HCT116 (cell line): ENCODE measurements at regions not wholly inside any gene's neighbourhood (a gene's known extent, or its start where the extent isn't known, plus 50 kb on each side); places are given as distances from the start of the nearest gene placed in this dataset.

Experiments
- ATAC-seq: fragments of 200-7000 bp; cut with Tn5 transposase; 2 replicates; pipeline ENCODE4 v1.9.1; 2020; ENCODE audit warnings: mild to moderate bottlenecking, moderate library complexity
- BruUV-seq: library from RNA; stranded (reverse); fragments of 400-500 nt; replicated peaks from 2 replicates; lab custom pipeline; 2021; lab: Mats Ljungman, UMichigan
- CTCF ChIA-PET: fragments of 300-600 bp; sonication (Branson Sonifier 250); formaldehyde crosslinking; loops from one replicate; lab custom pipeline; 2021; ENCODE audit warnings: antibody characterized with exemption; lab: Charles Lee
- POLR2A ChIA-PET: fragments of 300-600, 350-600 bp; sonication (Branson Sonifier 250); formaldehyde crosslinking; loops from one replicate; lab custom pipeline; 2021; ENCODE audit warnings: antibody characterized with exemption; lab: Charles Lee
- RAD21 ChIA-PET, 2 experiments: fragments of 300-600 bp; sonication (Branson Sonifier 250); formaldehyde crosslinking; loops; one replicate each; lab custom pipeline; 2023; ENCODE audit warnings: low total read pairs in 2 of 2; ENCODE audit not compliant: uncharacterized antibody in 2 of 2, unreplicated experiment in 2 of 2, low non-redundant PET in 1 of 2; lab: Charles Lee
- DNase-seq: peaks from one replicate; pipeline ENCODE4 v3.0.0-alpha.2; 2010; ENCODE audit warnings: low read depth, low spot score
- H2AFZ ChIP-seq: fragments of 200-600 bp; shearing (Covaris generic), sonication (generic); 2 replicates; pipeline ENCODE4 v1.6.1; 2017; ENCODE audit warnings: low read depth, mixed run types, mixed read lengths, antibody characterized with exemption, low read length; ENCODE audit not compliant: poor library complexity, severe bottlenecking
- H3K27ac ChIP-seq: 2 replicates; pipeline ENCODE4 v1.5.1; 2012; ENCODE audit warnings: low read depth, low read length
- H3K27me3 ChIP-seq: fragments of 200-600 bp; sonication (generic); 2 replicates; pipeline ENCODE4 v1.6.1; 2016; ENCODE audit warnings: mixed run types, low read length, mixed read lengths; ENCODE audit not compliant: insufficient read depth
- H3K36me3 ChIP-seq, 2 experiments: fragments of 200-500 bp in 1 of 2; fragments of 200-600 bp in 1 of 2; sonication (Bioruptor generic) in 1 of 2; sonication (generic) in 1 of 2; 2 replicates each; pipeline versions ENCODE4 v1.5.1 to v1.6.1; 2014 to 2016; ENCODE audit warnings: low read length in 2 of 2, inconsistent platforms in 1 of 2, mixed read lengths in 1 of 2, mixed run types in 1 of 2; ENCODE audit not compliant: insufficient read depth in 2 of 2, control insufficient read depth in 1 of 2
- H3K4me1 ChIP-seq, 2 experiments: fragments of 200-600 bp in 1 of 2; sonication (generic) in 1 of 2; 2 replicates each; pipeline versions ENCODE4 v1.5.1 to v1.6.1; 2012 to 2017; ENCODE audit warnings: low read length in 2 of 2, inconsistent platforms in 1 of 2, mild to moderate bottlenecking in 1 of 2, mixed read lengths in 1 of 2, mixed run types in 1 of 2, moderate library complexity in 1 of 2; ENCODE audit not compliant: insufficient read depth in 2 of 2, control insufficient read depth in 1 of 2
- H3K4me2 ChIP-seq: fragments of 200-600 bp; sonication (generic); 2 replicates; pipeline ENCODE4 v1.6.1; 2017; ENCODE audit warnings: mixed run types, low read length, mixed read lengths
- H3K4me3 ChIP-seq, 2 experiments: fragments of 200-600 bp in 1 of 2; sonication (generic) in 1 of 2; replicated peaks in 1 of 2; 2 replicates each; pipeline ENCODE4 v1.5.1; 2011 to 2016; ENCODE audit warnings: low read length in 2 of 2, control low read depth in 1 of 2, low read depth in 1 of 2, mild to moderate bottlenecking in 1 of 2, mixed read lengths in 1 of 2, mixed run types in 1 of 2
- H3K79me2 ChIP-seq: fragments of 200-600 bp; sonication (generic); 2 replicates; pipeline ENCODE4 v1.6.1; 2017; ENCODE audit warnings: mild to moderate bottlenecking, mixed run types, low read length, moderate library complexity, mixed read lengths; ENCODE audit not compliant: insufficient read depth
- H3K9ac ChIP-seq: fragments of 200-600 bp; sonication (generic); 2 replicates; pipeline ENCODE4 v1.6.1; 2016; ENCODE audit warnings: low read length, mixed read lengths
- H3K9me2 ChIP-seq: fragments of 200-600 bp; sonication (generic), shearing (Covaris generic); 2 replicates; pipeline ENCODE4 v1.6.1; 2017; ENCODE audit warnings: mixed run types, mild to moderate bottlenecking, moderate library complexity; ENCODE audit not compliant: insufficient read depth
- H3K9me3 ChIP-seq, 2 experiments: fragments of 200-500 bp in 1 of 2; fragments of 200-600 bp in 1 of 2; sonication (Bioruptor generic) in 1 of 2; sonication (generic) in 1 of 2; 2 replicates each; pipeline ENCODE4 v1.6.1; 2014 to 2017; ENCODE audit warnings: low read length in 2 of 2, mixed read lengths in 2 of 2, inconsistent platforms in 1 of 2, low read depth in 1 of 2, mild to moderate bottlenecking in 1 of 2, mixed run types in 1 of 2, moderate library complexity in 1 of 2; ENCODE audit not compliant: control insufficient read depth in 1 of 2, insufficient read depth in 1 of 2
- H4K20me1 ChIP-seq: fragments of 200-600 bp; sonication (generic), shearing (Covaris generic); 2 replicates; pipeline ENCODE4 v1.6.1; 2017; ENCODE audit warnings: mixed run types, mild to moderate bottlenecking, moderate library complexity; ENCODE audit not compliant: insufficient read depth
- CEBPB ChIP-seq: IDR thresholded peaks from 2 replicates; pipeline ENCODE4 v1.6.1; 2012; ENCODE audit warnings: low read depth
- ELF1 ChIP-seq: IDR thresholded peaks from 2 replicates; pipeline ENCODE4 v1.6.1; 2012; ENCODE audit warnings: low read depth, borderline replicate concordance
- FOSL1 ChIP-seq: IDR thresholded peaks from 2 replicates; pipeline ENCODE4 v1.6.1; 2012; ENCODE audit warnings: low read depth
- JUND ChIP-seq: IDR thresholded peaks from 2 replicates; pipeline ENCODE4 v1.6.1; 2012
- MAX ChIP-seq: IDR thresholded peaks from 2 replicates; pipeline ENCODE4 v1.6.1; 2012
- YY1 ChIP-seq: IDR thresholded peaks from 2 replicates; pipeline ENCODE4 v1.6.1; 2011; ENCODE audit warnings: low read length, low read depth, moderate library complexity, mild to moderate bottlenecking; ENCODE audit not compliant: insufficient replicate concordance; ENCODE audit errors: extremely low read depth
- ZBTB33 ChIP-seq: IDR thresholded peaks from 2 replicates; pipeline ENCODE4 v1.6.1; 2011; ENCODE audit warnings: mild to moderate bottlenecking, low read length, moderate library complexity; ENCODE audit not compliant: insufficient replicate concordance; ENCODE audit errors: extremely low read depth
- ZFX ChIP-seq: fragments of 450-650 bp; IDR thresholded peaks from 2 replicates; pipeline ENCODE4 v1.6.1; 2017
- ZNF274 ChIP-seq: fragments of 200-500 bp; sonication (Bioruptor generic); IDR thresholded peaks from 2 replicates; pipeline ENCODE4 v1.6.1; 2014; ENCODE audit warnings: mild to moderate bottlenecking, low read depth, low read length, inconsistent platforms
- intact Hi-C: fragments of 100-400 bp; cut with micrococcal nuclease; formaldehyde crosslinking; loops from 2 replicates; pipeline ENCODE4 v1.10.0; 2022
- TF ChIP-seq, protein P1 (sequence below): IDR thresholded peaks from 2 replicates; pipeline ENCODE4 v1.6.1; 2012; ENCODE audit warnings: low read depth

GRCh38 chr5:116655431-116655830, 80.8 kb upstream of the SEMA6A start:
- no peaks in the 10 kb centered on the region for H3K79me2 ChIP-seq
- ChIA-PET CTCF (no interaction called here), RAD21 (no interaction called here), POLR2A (no interaction called here)
- TF ChIP-seq CEBPB, result no peak
- TF ChIP-seq YY1, result no peak
- TF ChIP-seq ZNF274, result no peak
- no peak for TF ChIP-seq ELF1
- TF ChIP-seq, protein P1, sequence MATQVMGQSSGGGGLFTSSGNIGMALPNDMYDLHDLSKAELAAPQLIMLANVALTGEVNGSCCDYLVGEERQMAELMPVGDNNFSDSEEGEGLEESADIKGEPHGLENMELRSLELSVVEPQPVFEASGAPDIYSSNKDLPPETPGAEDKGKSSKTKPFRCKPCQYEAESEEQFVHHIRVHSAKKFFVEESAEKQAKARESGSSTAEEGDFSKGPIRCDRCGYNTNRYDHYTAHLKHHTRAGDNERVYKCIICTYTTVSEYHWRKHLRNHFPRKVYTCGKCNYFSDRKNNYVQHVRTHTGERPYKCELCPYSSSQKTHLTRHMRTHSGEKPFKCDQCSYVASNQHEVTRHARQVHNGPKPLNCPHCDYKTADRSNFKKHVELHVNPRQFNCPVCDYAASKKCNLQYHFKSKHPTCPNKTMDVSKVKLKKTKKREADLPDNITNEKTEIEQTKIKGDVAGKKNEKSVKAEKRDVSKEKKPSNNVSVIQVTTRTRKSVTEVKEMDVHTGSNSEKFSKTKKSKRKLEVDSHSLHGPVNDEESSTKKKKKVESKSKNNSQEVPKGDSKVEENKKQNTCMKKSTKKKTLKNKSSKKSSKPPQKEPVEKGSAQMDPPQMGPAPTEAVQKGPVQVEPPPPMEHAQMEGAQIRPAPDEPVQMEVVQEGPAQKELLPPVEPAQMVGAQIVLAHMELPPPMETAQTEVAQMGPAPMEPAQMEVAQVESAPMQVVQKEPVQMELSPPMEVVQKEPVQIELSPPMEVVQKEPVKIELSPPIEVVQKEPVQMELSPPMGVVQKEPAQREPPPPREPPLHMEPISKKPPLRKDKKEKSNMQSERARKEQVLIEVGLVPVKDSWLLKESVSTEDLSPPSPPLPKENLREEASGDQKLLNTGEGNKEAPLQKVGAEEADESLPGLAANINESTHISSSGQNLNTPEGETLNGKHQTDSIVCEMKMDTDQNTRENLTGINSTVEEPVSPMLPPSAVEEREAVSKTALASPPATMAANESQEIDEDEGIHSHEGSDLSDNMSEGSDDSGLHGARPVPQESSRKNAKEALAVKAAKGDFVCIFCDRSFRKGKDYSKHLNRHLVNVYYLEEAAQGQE, result no peak
- TF ChIP-seq JUND, result no peak
- no peak for TF ChIP-seq ZBTB33
- no peak for TF ChIP-seq FOSL1
- no peak for TF ChIP-seq MAX
- no peak for TF ChIP-seq ZFX
- H3K9me2 ChIP-seq, result no peaks in the 10 kb centered on the region
- no peaks in the 10 kb centered on the region for H3K27me3 ChIP-seq
- H3K4me1 ChIP-seq, result peaks cover 7 to 15% of the 10 kb centered on the region in 2 experiments; a peak in 3 of 4 replicates
- no TSS peak for BruUV-seq
- intact Hi-C loops, result no loop called here
- H3K9me3 ChIP-seq, result no peaks in the 10 kb centered on the region
- no peaks in the 10 kb centered on the region for H4K20me1 ChIP-seq
- DNase-seq, result no peak
- no peak overlapping the region for H3K27ac ChIP-seq
- no peak overlapping the region for H2AFZ ChIP-seq
- ATAC-seq, result no peak
- no peaks in the 10 kb centered on the region for H3K36me3 ChIP-seq
- no peak overlapping the region for H3K9ac ChIP-seq
- H3K4me2 ChIP-seq, result no peak overlapping the region
- no peak overlapping the region for H3K4me3 ChIP-seq
